ENCODE measurements at regions not wholly inside any gene's neighbourhood (a gene's known extent, or its start where the extent isn't known, plus 50 kb on each side); places are given as distances from the start of the nearest gene placed in this dataset.

DNA sequence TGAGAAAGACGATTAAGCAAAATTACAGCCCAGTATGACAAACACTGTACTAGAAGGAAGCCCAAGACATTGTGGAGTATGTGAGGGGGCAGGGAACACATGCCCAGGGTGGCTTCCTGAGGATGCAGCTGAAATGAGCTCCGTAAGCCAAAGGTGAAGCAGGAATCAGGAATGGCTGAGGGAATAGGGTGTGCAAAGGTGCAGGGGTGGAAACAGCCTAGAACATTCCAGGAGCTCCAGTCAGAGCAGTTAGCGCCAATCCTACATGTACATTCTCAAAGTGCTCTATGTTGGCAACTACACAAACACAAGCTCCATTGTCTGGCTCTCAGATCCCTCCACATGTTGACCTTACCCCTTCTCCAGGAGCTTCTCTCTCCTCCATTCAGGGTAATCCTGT, 257.9 kb downstream of the MAN2A1 start:
- TF ChIP-seq, protein P1, sequence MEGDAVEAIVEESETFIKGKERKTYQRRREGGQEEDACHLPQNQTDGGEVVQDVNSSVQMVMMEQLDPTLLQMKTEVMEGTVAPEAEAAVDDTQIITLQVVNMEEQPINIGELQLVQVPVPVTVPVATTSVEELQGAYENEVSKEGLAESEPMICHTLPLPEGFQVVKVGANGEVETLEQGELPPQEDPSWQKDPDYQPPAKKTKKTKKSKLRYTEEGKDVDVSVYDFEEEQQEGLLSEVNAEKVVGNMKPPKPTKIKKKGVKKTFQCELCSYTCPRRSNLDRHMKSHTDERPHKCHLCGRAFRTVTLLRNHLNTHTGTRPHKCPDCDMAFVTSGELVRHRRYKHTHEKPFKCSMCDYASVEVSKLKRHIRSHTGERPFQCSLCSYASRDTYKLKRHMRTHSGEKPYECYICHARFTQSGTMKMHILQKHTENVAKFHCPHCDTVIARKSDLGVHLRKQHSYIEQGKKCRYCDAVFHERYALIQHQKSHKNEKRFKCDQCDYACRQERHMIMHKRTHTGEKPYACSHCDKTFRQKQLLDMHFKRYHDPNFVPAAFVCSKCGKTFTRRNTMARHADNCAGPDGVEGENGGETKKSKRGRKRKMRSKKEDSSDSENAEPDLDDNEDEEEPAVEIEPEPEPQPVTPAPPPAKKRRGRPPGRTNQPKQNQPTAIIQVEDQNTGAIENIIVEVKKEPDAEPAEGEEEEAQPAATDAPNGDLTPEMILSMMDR (IDR thresholded peaks at IDR 0.05 in 4 of 5, conservative IDR thresholded peaks at IDR 0.05 in 1 of 5): no peak
- TF ChIP-seq POLR2A (IDR thresholded peaks at IDR 0.05): no peak
